HEK293 (cell line): ENCODE measurements at regions not wholly inside any gene's neighbourhood (a gene's known extent, or its start where the extent isn't known, plus 50 kb on each side); places are given as distances from the start of the nearest gene placed in this dataset.
A peak's percentile ranks its signal among the peaks of the same experiment; 100 is the strongest.

Source experiments
- CTCF ChIA-PET: fragments of 350-600 bp; formaldehyde crosslinking; extraction: SDS; loops from one replicate; lab custom pipeline; 2021; ENCODE audit warnings: antibody characterized with exemption; lab: Yijun Ruan, JAX
- POLR2A ChIA-PET: fragments of 300-600 bp; formaldehyde crosslinking; extraction: SDS; loops from one replicate; lab custom pipeline; 2020; ENCODE audit warnings: antibody characterized with exemption, inconsistent platforms; lab: Yijun Ruan, JAX
- H3K27ac ChIP-seq: fragments of 200-500 bp; sonication (Bioruptor generic); 2 replicates; pipeline ENCODE4 v1.5.1; 2014; ENCODE audit warnings: low read depth, low read length, control low read depth, inconsistent platforms; ENCODE audit errors: extremely low read depth
- H3K36me3 ChIP-seq, 2 experiments: fragments of 200-500 bp in 1 of 2; sonication (Bioruptor generic) in 1 of 2; 1 replicate in 1 of 2; 2 replicates in 1 of 2; pipeline ENCODE4 v1.5.1; 2014 to 2017; ENCODE audit warnings: inconsistent platforms in 2 of 2, low read length in 2 of 2; ENCODE audit not compliant: control insufficient read depth in 2 of 2, insufficient read depth in 1 of 2
- H3K4me1 ChIP-seq: fragments of 200-500 bp; sonication (Bioruptor generic); 2 replicates; pipeline ENCODE4 v1.5.1; 2014; ENCODE audit warnings: mild to moderate bottlenecking, low read length, inconsistent platforms; ENCODE audit not compliant: control insufficient read depth, insufficient read depth
- H3K4me3 ChIP-seq: 2 replicates; pipeline ENCODE4 v1.5.1; 2011; ENCODE audit warnings: low read depth, mild to moderate bottlenecking, control low read depth, low read length, moderate library complexity
- H3K9me3 ChIP-seq: fragments of 200-500 bp; sonication (Bioruptor generic); 2 replicates; pipeline ENCODE4 v1.5.1; 2014; ENCODE audit warnings: low read depth, low read length, inconsistent platforms; ENCODE audit not compliant: control insufficient read depth, insufficient read depth
- ATF2 ChIP-seq: fragments of 450-650 bp; formaldehyde crosslinking; IDR thresholded peaks from 2 replicates; pipeline ENCODE4 v1.5.1; 2016; ENCODE audit warnings: missing biosample characterization, missing genetic modification characterization, low read depth
- BCL11A ChIP-seq: fragments of 450-650 bp; formaldehyde crosslinking; IDR thresholded peaks from 2 replicates; pipeline ENCODE4 v1.5.1; 2016; ENCODE audit warnings: low read depth, missing biosample characterization, missing genetic modification characterization
- CTCF ChIP-seq: fragments of 450-650 bp; formaldehyde crosslinking; IDR thresholded peaks from 2 replicates; pipeline ENCODE4 v1.5.1; 2016; ENCODE audit warnings: missing biosample characterization, missing genetic modification characterization
- GFI1B ChIP-seq: fragments of 450-650 bp; formaldehyde crosslinking; IDR thresholded peaks from 2 replicates; pipeline ENCODE4 v1.5.1; 2016; ENCODE audit warnings: missing biosample characterization, missing genetic modification characterization
- HOXA7 ChIP-seq: sonication (generic); formaldehyde crosslinking; IDR thresholded peaks from 2 replicates; pipeline ENCODE4 v1.8.1; 2022; ENCODE audit warnings: missing genetic modification reagents, borderline replicate concordance
- KLF16 ChIP-seq: fragments of 450-650 bp; formaldehyde crosslinking; IDR thresholded peaks from 2 replicates; pipeline ENCODE4 v1.5.1; 2017; ENCODE audit warnings: missing biosample characterization, missing genetic modification characterization
- OSR2 ChIP-seq: fragments of 450-650 bp; formaldehyde crosslinking; IDR thresholded peaks from 2 replicates; pipeline ENCODE4 v1.5.1; 2016; ENCODE audit warnings: missing biosample characterization, missing genetic modification characterization
- PRDM4 ChIP-seq: fragments of 450-650 bp; formaldehyde crosslinking; IDR thresholded peaks from 2 replicates; pipeline ENCODE4 v1.5.1; 2017; ENCODE audit warnings: missing biosample characterization, missing genetic modification characterization
- REPIN1 ChIP-seq: fragments of 450-650 bp; formaldehyde crosslinking; IDR thresholded peaks from 2 replicates; pipeline ENCODE4 v1.5.1; 2017; ENCODE audit warnings: missing biosample characterization, missing genetic modification characterization, low read depth
- SP7 ChIP-seq: fragments of 450-650 bp; formaldehyde crosslinking; IDR thresholded peaks from 2 replicates; pipeline ENCODE4 v1.5.1; 2016; ENCODE audit warnings: missing biosample characterization, missing genetic modification characterization
- TSHZ1 ChIP-seq: fragments of 450-650 bp; formaldehyde crosslinking; IDR thresholded peaks from 2 replicates; pipeline ENCODE4 v1.5.1; 2016; ENCODE audit warnings: missing biosample characterization, missing genetic modification characterization, borderline replicate concordance
- ZBTB17 ChIP-seq: fragments of 450-650 bp; formaldehyde crosslinking; IDR thresholded peaks from 2 replicates; pipeline ENCODE4 v1.5.1; 2016; ENCODE audit warnings: missing biosample characterization, missing genetic modification characterization
- ZBTB21 ChIP-seq: fragments of 450-650 bp; formaldehyde crosslinking; IDR thresholded peaks from 2 replicates; pipeline ENCODE4 v1.5.1; 2017; ENCODE audit warnings: missing biosample characterization, missing genetic modification characterization
- ZBTB44 ChIP-seq: fragments of 450-650 bp; IDR thresholded peaks from 2 replicates; pipeline ENCODE4 v1.5.1; 2018; ENCODE audit warnings: missing biosample characterization, mild to moderate bottlenecking, missing genetic modification characterization
- ZNF169 ChIP-seq: fragments of 450-650 bp; formaldehyde crosslinking; IDR thresholded peaks from 2 replicates; pipeline ENCODE4 v1.5.1; 2016; ENCODE audit warnings: missing biosample characterization, missing genetic modification characterization
- ZNF24 ChIP-seq: fragments of 450-650 bp; formaldehyde crosslinking; IDR thresholded peaks from 2 replicates; pipeline ENCODE4 v1.5.1; 2016; ENCODE audit warnings: missing biosample characterization, missing genetic modification characterization
- ZNF335 ChIP-seq: fragments of 450-650 bp; formaldehyde crosslinking; conservative IDR thresholded peaks from 2 replicates; pipeline ENCODE4 v1.5.1; 2016; ENCODE audit warnings: missing biosample characterization, missing genetic modification characterization
- ZNF362 ChIP-seq: fragments of 450-650 bp; formaldehyde crosslinking; IDR thresholded peaks from 2 replicates; pipeline ENCODE4 v1.5.1; 2016; ENCODE audit warnings: missing biosample characterization, missing genetic modification characterization
- ZNF366 ChIP-seq: fragments of 450-650 bp; formaldehyde crosslinking; conservative IDR thresholded peaks from 2 replicates; pipeline ENCODE4 v1.5.1; 2016; ENCODE audit warnings: missing biosample characterization, missing genetic modification characterization
- ZNF426 ChIP-seq: fragments of 450-650 bp; formaldehyde crosslinking; IDR thresholded peaks from 2 replicates; pipeline ENCODE4 v1.5.1; 2017; ENCODE audit warnings: missing biosample characterization, missing genetic modification characterization, mild to moderate bottlenecking, inconsistent platforms, moderate library complexity
- ZNF501 ChIP-seq: fragments of 450-650 bp; formaldehyde crosslinking; IDR thresholded peaks from 2 replicates; pipeline ENCODE4 v1.5.1; 2016; ENCODE audit warnings: missing biosample characterization, missing genetic modification characterization
- ZNF561 ChIP-seq: fragments of 450-650 bp; IDR thresholded peaks from 2 replicates; pipeline ENCODE4 v1.5.1; 2018; ENCODE audit warnings: missing biosample characterization, missing genetic modification characterization, borderline replicate concordance
- ZNF629 ChIP-seq: fragments of 450-650 bp; formaldehyde crosslinking; IDR thresholded peaks from 2 replicates; pipeline ENCODE4 v1.5.1; 2017; ENCODE audit warnings: missing biosample characterization, missing genetic modification characterization
- ZNF660 ChIP-seq: fragments of 450-650 bp; IDR thresholded peaks from 2 replicates; pipeline ENCODE4 v1.5.1; 2018; ENCODE audit warnings: missing biosample characterization, mild to moderate bottlenecking, missing genetic modification characterization
- ZNF830 ChIP-seq: fragments of 450-650 bp; IDR thresholded peaks from 2 replicates; pipeline ENCODE4 v1.5.0; 2018; ENCODE audit warnings: missing biosample characterization, missing genetic modification characterization, low read depth, mild to moderate bottlenecking, moderate library complexity

GRCh38 chr5:174550026-174550425, 174.4 kb upstream of the MSX2 start:
- CTCF ChIA-PET, result interaction anchor here (1.2 kb wide), 2 partner anchors 26 to 33 kb away, joined by 3 to 6 read pairs; no protein-coding TSS in a partner anchor
- H3K4me1 ChIP-seq, result no peaks in the 10 kb centered on the region; the same call in 1 of the 2 replicates
- peak; percentile 77 for TF ChIP-seq ZNF335 (tag by site-specific recombination)
- no peak for TF ChIP-seq ZNF169 (tag by site-specific recombination)
- TF ChIP-seq ZNF830 (tag by site-specific recombination), result no peak
- 0 out of 2 replicates have a peak, but pooled peaks have one; percentile 25 for TF ChIP-seq ZNF501 (tag by site-specific recombination)
- no peak for TF ChIP-seq REPIN1 (tag by site-specific recombination)
- TF ChIP-seq ATF2 (tag by site-specific recombination), result peak; percentile 98
- TF ChIP-seq ZNF362 (tag by site-specific recombination), result no peak
- TF ChIP-seq ZNF426 (tag by site-specific recombination), result no peak
- TF ChIP-seq HOXA7 (CRISPR knock-in tag), result no peak
- peak; percentile 88 for TF ChIP-seq ZBTB21 (tag by site-specific recombination)
- TF ChIP-seq KLF16 (tag by site-specific recombination), result no peak
- TF ChIP-seq OSR2, result peak; percentile 73
- TF ChIP-seq PRDM4, result peak; percentile 17; the same call in 1 of the 2 replicates
- peak; percentile 92 for TF ChIP-seq ZNF629
- peak; percentile 13; the same call in 1 of the 2 replicates for TF ChIP-seq ZNF660
- 0 out of 2 replicates have a peak, but pooled peaks have one; percentile 53 for TF ChIP-seq GFI1B (tag by site-specific recombination)
- 0 out of 2 replicates have a peak, but pooled peaks have one; percentile 8 for TF ChIP-seq TSHZ1 (tag by site-specific recombination)
- no peak for TF ChIP-seq ZNF561
- TF ChIP-seq ZBTB17 (tag by site-specific recombination), result peak; percentile 81; the same call in 1 of the 2 replicates
- no peak for TF ChIP-seq BCL11A (tag by site-specific recombination)
- 0 out of 2 replicates have a peak, but pooled peaks have one; percentile 34 for TF ChIP-seq ZBTB44 (tag by site-specific recombination)
- TF ChIP-seq SP7 (tag by site-specific recombination), result 0 out of 2 replicates have a peak, but pooled peaks have one; percentile 29
- peak; percentile 44 for TF ChIP-seq ZNF366 (tag by site-specific recombination)
- no peak for TF ChIP-seq CTCF (tag by site-specific recombination)
- peak; percentile 21; the same call in 1 of the 2 replicates for TF ChIP-seq ZNF24 (tag by site-specific recombination)
- no peak overlapping the region for H3K4me3 ChIP-seq
- H3K9me3 ChIP-seq, result no peaks in the 10 kb centered on the region
- POLR2A ChIA-PET, result no interaction called here
- H3K36me3 ChIP-seq, result no peaks in the 10 kb centered on the region
- no peak overlapping the region for H3K27ac ChIP-seq
